Ishikawa (cell line): ENCODE measurements at regions not wholly inside any gene's neighbourhood (a gene's known extent, or its start where the extent isn't known, plus 50 kb on each side); places are given as distances from the start of the nearest gene placed in this dataset.

Experiments
- CEBPB ChIP-seq: IDR thresholded peaks from 2 replicates; pipeline ENCODE4 v1.6.1; 2012
- CREB1 ChIP-seq: IDR thresholded peaks from 2 replicates; pipeline ENCODE4 v1.6.1; 2012; ENCODE audit warnings: low read depth
- EGR1 ChIP-seq: IDR thresholded peaks from 2 replicates; pipeline ENCODE4 v1.6.1; 2012
- EP300 ChIP-seq: IDR thresholded peaks from 2 replicates; pipeline ENCODE4 v1.6.1; 2012; ENCODE audit warnings: borderline replicate concordance
- FOXM1 ChIP-seq: IDR thresholded peaks from 2 replicates; pipeline ENCODE4 v1.6.1; 2012; ENCODE audit warnings: low read depth, borderline replicate concordance
- MAX ChIP-seq: IDR thresholded peaks from 2 replicates; pipeline ENCODE4 v1.6.1; 2012
- NFIC ChIP-seq: IDR thresholded peaks from 2 replicates; pipeline ENCODE4 v1.6.1; 2012
- RAD21 ChIP-seq: IDR thresholded peaks from 2 replicates; pipeline ENCODE4 v1.6.1; 2012; ENCODE audit warnings: low read depth
- TAF1 ChIP-seq: IDR thresholded peaks from 2 replicates; pipeline ENCODE4 v1.6.1; 2012; ENCODE audit warnings: low read depth, mild to moderate bottlenecking
- TCF12 ChIP-seq: IDR thresholded peaks from 2 replicates; pipeline ENCODE4 v1.6.1; 2012; ENCODE audit warnings: low read depth
- TEAD4 ChIP-seq: IDR thresholded peaks from 2 replicates; pipeline ENCODE4 v1.6.1; 2012
- YY1 ChIP-seq: IDR thresholded peaks from 2 replicates; pipeline ENCODE4 v1.6.1; 2012; ENCODE audit warnings: low read depth
- ZBTB7A ChIP-seq: IDR thresholded peaks from 2 replicates; pipeline ENCODE4 v1.6.1; 2012; ENCODE audit warnings: low read depth
- TF ChIP-seq, protein P1 (sequence below): IDR thresholded peaks from 2 replicates; pipeline ENCODE4 v1.6.1; 2012; ENCODE audit warnings: low read depth, mild to moderate bottlenecking
- TF ChIP-seq, protein P2 (sequence below): IDR thresholded peaks from 2 replicates; pipeline ENCODE4 v1.6.1; 2012

DNA sequence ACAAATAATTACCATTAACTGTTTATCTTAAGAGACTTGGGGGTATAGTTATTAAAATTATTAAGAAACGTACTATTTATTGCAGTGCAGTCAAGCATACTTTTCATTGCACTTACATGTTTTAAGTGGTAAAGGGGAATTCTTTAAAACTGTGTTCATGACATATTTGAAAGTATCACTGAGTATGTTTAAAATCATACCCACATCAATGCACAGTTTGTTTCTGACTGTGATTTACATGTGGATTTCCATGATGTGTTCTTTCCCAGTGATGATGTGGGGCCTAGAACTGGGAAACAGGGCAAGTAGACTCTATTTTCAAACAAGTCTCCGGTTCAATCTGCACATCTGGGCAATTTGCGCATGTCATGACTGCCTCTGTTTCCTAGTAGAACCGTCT lies 340.5 kb upstream of the OBI1 start:
- TF ChIP-seq FOXM1 (no peak), TAF1 (no peak), TCF12 (no peak), ZBTB7A (no peak), CREB1 (no peak), MAX (no peak), RAD21 (no peak), YY1 (no peak), TEAD4 (no peak), EP300 (no peak), EGR1 (no peak), NFIC (no peak), CEBPB (no peak)
- TF ChIP-seq, protein P1, sequence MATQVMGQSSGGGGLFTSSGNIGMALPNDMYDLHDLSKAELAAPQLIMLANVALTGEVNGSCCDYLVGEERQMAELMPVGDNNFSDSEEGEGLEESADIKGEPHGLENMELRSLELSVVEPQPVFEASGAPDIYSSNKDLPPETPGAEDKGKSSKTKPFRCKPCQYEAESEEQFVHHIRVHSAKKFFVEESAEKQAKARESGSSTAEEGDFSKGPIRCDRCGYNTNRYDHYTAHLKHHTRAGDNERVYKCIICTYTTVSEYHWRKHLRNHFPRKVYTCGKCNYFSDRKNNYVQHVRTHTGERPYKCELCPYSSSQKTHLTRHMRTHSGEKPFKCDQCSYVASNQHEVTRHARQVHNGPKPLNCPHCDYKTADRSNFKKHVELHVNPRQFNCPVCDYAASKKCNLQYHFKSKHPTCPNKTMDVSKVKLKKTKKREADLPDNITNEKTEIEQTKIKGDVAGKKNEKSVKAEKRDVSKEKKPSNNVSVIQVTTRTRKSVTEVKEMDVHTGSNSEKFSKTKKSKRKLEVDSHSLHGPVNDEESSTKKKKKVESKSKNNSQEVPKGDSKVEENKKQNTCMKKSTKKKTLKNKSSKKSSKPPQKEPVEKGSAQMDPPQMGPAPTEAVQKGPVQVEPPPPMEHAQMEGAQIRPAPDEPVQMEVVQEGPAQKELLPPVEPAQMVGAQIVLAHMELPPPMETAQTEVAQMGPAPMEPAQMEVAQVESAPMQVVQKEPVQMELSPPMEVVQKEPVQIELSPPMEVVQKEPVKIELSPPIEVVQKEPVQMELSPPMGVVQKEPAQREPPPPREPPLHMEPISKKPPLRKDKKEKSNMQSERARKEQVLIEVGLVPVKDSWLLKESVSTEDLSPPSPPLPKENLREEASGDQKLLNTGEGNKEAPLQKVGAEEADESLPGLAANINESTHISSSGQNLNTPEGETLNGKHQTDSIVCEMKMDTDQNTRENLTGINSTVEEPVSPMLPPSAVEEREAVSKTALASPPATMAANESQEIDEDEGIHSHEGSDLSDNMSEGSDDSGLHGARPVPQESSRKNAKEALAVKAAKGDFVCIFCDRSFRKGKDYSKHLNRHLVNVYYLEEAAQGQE: no peak
- TF ChIP-seq, protein P2, sequence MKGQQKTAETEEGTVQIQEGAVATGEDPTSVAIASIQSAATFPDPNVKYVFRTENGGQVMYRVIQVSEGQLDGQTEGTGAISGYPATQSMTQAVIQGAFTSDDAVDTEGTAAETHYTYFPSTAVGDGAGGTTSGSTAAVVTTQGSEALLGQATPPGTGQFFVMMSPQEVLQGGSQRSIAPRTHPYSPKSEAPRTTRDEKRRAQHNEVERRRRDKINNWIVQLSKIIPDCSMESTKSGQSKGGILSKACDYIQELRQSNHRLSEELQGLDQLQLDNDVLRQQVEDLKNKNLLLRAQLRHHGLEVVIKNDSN: no peak

DNA sequence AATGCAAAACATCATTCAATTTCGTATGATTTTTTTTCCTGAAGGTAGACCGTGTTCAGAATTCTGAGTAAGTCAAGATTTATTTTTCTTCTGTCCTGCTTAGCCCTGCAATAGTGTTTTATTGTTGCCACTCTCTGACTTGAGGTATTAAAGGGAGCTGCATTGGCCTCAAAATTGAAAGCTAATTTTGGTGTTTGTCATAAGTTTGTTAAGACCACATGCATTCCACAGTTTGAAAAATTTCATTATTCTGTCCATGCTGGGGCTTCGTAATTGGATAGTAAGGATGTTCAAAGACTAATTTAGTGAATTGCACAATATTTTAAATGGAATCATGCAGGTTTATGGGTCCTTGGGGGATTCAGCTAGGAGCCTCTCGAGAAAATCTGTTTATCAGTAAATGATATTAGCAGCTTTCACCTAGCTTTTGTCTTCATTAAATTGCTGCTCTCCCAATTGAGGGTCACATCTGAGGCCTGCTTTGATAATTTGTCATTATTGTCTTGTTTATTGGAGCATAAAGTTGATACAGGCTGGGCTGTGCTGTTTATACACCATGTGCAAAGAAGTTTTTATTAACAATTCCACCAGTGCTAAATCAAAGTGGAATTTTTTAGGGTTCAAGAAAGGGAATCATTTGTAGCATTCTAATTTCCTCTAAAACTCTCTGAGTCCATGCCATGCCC lies 339.8 kb upstream of the OBI1 start:
- no peak for TF ChIP-seq EGR1

DNA sequence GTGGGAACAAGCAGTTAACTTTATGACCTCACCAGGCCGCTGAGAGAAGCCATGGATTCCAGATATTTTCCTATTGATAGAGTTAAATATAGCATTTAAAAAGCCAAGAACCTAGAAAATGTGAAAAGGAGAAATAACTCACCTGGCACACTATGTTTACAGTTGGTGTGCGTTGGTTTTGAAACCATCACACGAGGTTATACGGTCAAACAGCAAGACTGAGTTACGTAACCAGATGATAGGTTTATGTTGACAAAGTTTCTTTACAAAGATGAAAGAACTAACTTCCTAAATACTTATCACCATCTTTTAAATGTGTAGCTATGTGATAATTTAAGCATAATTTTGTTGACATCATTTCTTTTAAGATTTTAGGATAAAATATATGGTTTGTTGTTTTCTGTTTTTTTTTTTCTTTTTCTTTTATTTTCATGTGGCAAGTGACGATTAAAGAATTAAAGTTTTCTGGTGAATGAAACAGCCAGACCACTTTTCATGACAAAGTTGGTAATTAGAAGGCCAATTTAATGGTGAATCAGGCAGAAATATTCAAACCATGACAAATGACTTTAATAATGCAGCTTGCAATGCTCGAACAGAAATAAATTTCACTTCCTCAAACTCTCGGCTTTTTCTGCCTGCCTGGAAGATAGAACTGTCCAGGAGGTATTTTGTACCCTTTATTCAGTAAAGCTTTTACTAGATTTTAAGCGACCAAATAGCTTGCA lies 339.1 kb upstream of the OBI1 start:
- TF ChIP-seq TEAD4 (no peak), YY1 (no peak), CREB1 (no peak), TAF1 (no peak), NFIC (no peak), CEBPB (no peak)

GRCh38 chr13:78993792-78994191 lies 334.8 kb upstream of the OBI1 start:
- TF ChIP-seq TEAD4: no peak
- TF ChIP-seq NFIC: no peak
- TF ChIP-seq, protein P2: no peak
- no peak for TF ChIP-seq YY1
- TF ChIP-seq EP300: no peak
- TF ChIP-seq ZBTB7A: no peak
- no peak for TF ChIP-seq EGR1
- TF ChIP-seq TAF1: no peak
- TF ChIP-seq CREB1: no peak
- TF ChIP-seq MAX: no peak
- TF ChIP-seq, protein P1: no peak
- no peak for TF ChIP-seq CEBPB
- TF ChIP-seq FOXM1: no peak
- TF ChIP-seq RAD21: no peak
- TF ChIP-seq TCF12: no peak

DNA sequence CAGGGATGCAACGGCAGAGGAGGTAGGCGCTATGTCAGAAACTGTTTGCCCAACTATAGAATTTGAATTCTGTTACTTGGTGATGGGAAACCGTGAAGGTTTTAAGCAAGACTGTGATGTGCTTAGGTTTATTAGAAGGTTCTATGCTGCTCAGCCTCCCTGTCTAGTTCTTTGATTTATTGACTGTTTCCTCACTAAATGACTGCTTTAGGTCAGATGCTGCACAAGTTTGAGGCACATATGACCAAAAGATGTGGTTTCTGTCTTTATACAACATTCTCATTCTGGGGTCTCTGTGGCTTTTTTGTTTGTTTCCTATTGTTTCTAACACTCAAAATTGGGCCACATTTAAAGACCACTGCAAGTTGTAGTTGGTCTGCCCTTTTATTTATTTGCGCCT lies 323.0 kb upstream of the OBI1 start:
- TF ChIP-seq CEBPB: no peak
- TF ChIP-seq, protein P1: no peak
- no peak for TF ChIP-seq EP300
- no peak for TF ChIP-seq MAX
- TF ChIP-seq TAF1: no peak
- TF ChIP-seq CREB1: no peak
- no peak for TF ChIP-seq TCF12
- no peak for TF ChIP-seq YY1
- TF ChIP-seq, protein P2: no peak
- no peak for TF ChIP-seq TEAD4
- TF ChIP-seq NFIC: no peak
- no peak for TF ChIP-seq RAD21
- TF ChIP-seq EGR1: no peak
- TF ChIP-seq ZBTB7A: no peak
- no peak for TF ChIP-seq FOXM1
